ENCODE measurements at regions not wholly inside any gene's neighbourhood (a gene's known extent, or its start where the extent isn't known, plus 50 kb on each side); places are given as distances from the start of the nearest gene placed in this dataset.

DNA sequence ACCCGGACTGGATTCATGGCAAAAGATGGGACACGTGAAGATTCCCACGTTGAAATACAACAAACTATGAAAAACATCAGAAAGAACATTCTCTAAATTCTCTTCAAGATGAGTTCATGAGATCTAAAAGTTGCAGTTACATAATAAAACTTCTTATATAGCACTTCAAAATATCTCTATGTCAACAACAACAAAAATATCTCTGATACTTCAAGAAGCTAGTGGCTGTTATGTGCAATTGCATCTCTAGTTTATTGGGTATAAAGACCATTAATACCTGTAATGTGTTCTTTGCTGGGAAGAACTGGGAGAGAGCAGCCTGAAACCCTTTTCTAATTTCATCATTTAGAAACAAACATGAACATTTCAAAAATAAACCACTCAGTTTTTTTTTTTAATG is 69.2 kb upstream of the RGS6 start:
- no peak for DNase-seq (ENCODE audit: low read depth in 2 of 2)

DNA sequence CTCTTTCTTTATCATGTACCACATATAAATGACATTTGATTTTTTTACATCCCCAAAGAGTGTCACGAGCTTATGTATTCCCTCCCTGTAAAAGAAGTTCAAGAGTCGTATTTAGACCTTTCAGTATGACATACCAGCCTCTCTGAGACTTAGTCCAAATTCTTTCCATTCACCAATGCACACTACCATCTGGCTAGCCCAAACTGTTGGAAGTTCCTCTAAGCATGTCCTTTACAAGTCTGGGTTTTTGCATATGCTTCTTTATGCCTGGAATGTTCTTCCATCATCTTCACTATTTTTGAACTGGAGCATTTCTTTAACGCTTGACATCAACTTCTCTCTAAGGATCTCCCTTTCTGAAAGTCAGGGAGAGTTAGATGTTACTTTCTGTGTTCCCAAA is 68.5 kb upstream of the RGS6 start:
- no peak for DNase-seq (ENCODE audit: low read depth in 2 of 2)

Data from fibroblast of skin of left quadriceps (primary cell).